Mesothelial cell of epicardium (in vitro differentiated cells): ENCODE measurements at regions not wholly inside any gene's neighbourhood (a gene's known extent, or its start where the extent isn't known, plus 50 kb on each side); places are given as distances from the start of the nearest gene placed in this dataset.
"Not testable (repeated sequence)": the region's sequence is repeated elsewhere in the genome, so short reads cannot be mapped to it uniquely, and the experiment has no call there.

Experiments
- DNase-seq, 2 experiments: peaks; one replicate each; pipeline ENCODE4 v3.0.0; 2021; ENCODE audit warnings: low spot score in 2 of 2; ENCODE audit not compliant: unreplicated experiment in 2 of 2
- H3K27ac Mint-ChIP-seq: 2 replicates; pipeline ENCODE4 v1.8.0; 2021; ENCODE audit warnings: mixed read lengths
- H3K27me3 Mint-ChIP-seq: 2 replicates; pipeline ENCODE4 v1.8.0; 2021; ENCODE audit warnings: low read depth, mixed read lengths
- H3K36me3 Mint-ChIP-seq: 2 replicates; pipeline ENCODE4 v1.8.0; 2021; ENCODE audit warnings: mixed read lengths
- H3K4me1 Mint-ChIP-seq: 2 replicates; pipeline ENCODE4 v1.8.0; 2021; ENCODE audit warnings: mixed read lengths
- H3K4me3 Mint-ChIP-seq: 2 replicates; pipeline ENCODE4 v1.8.0; 2021; ENCODE audit warnings: mild to moderate bottlenecking, moderate library complexity, mixed read lengths
- H3K9me3 Mint-ChIP-seq: 2 replicates; pipeline ENCODE4 v1.8.0; 2021; ENCODE audit warnings: mixed read lengths
- TF ChIP-seq, protein P1 (sequence below): fragments of 200-600 bp; sonication (generic); IDR thresholded peaks from one replicate; pipeline ENCODE4 v1.5.0; 2021; ENCODE audit warnings: antibody characterized with exemption; ENCODE audit not compliant: unreplicated experiment

DNA sequence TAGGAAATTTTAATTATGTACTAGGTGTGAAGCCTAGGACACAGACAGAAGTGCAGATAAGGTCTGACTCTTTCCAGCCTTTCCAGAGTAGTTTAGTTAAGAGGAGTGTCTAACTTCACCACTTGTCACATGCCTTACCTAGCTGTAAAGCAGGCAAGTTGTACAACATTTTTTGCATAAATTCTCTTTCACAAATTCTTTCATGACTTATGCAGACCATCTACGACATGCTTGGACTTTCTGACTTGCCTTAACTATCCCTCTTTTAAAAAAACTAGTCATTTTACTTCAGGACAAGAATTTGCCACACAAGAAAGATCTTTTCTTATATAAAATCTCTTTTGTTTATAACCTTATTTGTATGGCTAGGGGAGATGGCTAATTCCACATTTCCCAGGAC is 1273.6 kb upstream of the SLC39A10 start:
- Mint-ChIP-seq H3K27me3 (no peaks in the 10 kb centered on the region), H3K4me1 (peaks cover under 1% of the 10 kb centered on the region), H3K27ac (no peak overlapping the region), H3K36me3 (peaks cover 6% of the 10 kb centered on the region), H3K4me3 (no peak overlapping the region), H3K9me3 (peaks cover 50% of the 10 kb centered on the region)
- no peak for DNase-seq
- TF ChIP-seq, protein P1, sequence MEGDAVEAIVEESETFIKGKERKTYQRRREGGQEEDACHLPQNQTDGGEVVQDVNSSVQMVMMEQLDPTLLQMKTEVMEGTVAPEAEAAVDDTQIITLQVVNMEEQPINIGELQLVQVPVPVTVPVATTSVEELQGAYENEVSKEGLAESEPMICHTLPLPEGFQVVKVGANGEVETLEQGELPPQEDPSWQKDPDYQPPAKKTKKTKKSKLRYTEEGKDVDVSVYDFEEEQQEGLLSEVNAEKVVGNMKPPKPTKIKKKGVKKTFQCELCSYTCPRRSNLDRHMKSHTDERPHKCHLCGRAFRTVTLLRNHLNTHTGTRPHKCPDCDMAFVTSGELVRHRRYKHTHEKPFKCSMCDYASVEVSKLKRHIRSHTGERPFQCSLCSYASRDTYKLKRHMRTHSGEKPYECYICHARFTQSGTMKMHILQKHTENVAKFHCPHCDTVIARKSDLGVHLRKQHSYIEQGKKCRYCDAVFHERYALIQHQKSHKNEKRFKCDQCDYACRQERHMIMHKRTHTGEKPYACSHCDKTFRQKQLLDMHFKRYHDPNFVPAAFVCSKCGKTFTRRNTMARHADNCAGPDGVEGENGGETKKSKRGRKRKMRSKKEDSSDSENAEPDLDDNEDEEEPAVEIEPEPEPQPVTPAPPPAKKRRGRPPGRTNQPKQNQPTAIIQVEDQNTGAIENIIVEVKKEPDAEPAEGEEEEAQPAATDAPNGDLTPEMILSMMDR: no peak

DNA sequence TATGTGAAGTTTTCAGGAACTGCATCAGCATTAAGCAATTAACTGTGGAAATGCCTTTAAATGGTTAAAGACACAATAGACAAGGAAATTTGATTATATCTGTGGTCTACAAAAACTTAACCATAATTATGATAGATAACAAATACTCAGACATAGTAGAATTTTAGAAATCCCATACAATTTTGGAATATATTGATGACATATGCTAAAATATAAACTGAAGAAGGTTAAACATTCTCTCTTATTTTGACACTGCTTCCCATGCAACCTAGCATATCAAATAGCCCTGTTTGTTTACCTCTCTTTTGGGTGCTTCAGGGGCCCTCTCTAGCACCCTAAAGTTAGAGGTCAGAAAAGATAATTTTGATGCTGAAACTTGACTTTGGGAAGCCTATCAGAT is 1274.8 kb upstream of the SLC39A10 start:
- Mint-ChIP-seq H3K27me3 (no peaks in the 10 kb centered on the region), H3K36me3 (peaks cover 6% of the 10 kb centered on the region), H3K9me3 (peaks cover 51% of the 10 kb centered on the region), H3K27ac (no peak overlapping the region), H3K4me3 (no peak overlapping the region), H3K4me1 (no peaks in the 10 kb centered on the region)
- TF ChIP-seq, protein P1: no peak
- no peak for DNase-seq

DNA sequence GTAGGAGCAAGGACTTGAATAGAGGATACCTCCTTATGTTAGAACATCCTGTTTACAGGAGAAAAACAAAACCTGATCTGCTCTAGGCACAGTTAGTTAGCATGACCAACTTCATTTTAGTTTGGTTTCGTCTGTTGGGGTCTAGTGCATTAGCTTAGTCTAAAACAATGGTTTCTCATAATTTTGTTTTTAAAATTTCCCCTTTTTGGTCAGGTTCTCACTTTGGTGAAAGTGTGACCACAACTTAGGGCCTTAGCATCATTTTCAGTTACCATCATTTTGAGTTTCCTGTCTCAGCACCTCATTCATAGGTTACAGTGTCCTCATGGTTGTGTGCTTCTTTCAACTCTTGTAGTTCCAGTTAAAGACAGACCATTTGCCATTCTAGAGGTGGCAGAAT is 1277.0 kb upstream of the SLC39A10 start:
- no peak for DNase-seq
- Mint-ChIP-seq H3K27me3 (no peaks in the 10 kb centered on the region), H3K9me3 (peaks cover 49% of the 10 kb centered on the region), H3K36me3 (peaks cover 6% of the 10 kb centered on the region), H3K27ac (no peak overlapping the region), H3K4me3 (no peak overlapping the region), H3K4me1 (no peaks in the 10 kb centered on the region)
- TF ChIP-seq, protein P1: no peak

DNA sequence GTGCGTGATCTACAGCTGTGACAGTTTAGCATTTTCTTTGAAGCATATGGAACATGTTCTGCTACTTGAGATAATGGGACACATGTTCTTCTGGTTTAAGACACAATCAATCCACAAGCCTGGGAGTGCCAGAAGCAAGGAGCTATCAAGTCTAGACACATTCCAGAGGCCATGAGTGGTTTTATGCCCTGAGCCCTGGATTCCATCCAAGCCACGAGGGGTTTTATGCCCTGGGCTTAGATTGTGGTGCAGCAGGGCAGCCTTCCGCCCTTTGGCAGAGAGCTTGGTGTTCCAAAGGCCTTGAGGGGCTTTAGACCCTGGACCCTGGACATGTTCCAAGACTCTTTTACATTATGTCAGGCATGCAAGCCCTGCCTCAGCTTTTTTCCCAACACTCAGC is 1289.6 kb upstream of the SLC39A10 start:
- H3K27ac Mint-ChIP-seq, H3K4me1 Mint-ChIP-seq, H3K36me3 Mint-ChIP-seq, H3K27me3 Mint-ChIP-seq, DNase-seq, H3K4me3 Mint-ChIP-seq: not testable (repeated sequence)
- H3K9me3 Mint-ChIP-seq: peaks cover 31% of the 10 kb centered on the region

DNA sequence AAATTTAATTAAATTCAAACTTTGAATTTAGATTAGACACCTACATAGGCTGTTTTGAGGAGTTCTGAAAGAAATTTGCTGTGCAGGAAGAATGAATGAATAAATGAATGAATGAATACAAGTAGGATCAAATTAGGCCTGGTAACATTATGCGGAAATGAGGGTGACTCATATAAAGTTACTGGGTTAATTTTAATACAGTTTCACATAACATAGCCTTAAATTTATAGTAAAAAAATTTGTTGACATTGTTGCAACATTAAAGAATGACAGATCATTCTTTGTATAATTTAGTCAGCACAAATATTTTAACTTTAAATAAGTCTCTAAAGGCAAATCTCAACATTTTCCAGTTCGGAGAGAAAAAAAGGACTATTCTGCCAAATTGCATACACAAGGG is 1293.1 kb upstream of the SLC39A10 start:
- H3K27me3 Mint-ChIP-seq: no peaks in the 10 kb centered on the region
- H3K4me1 Mint-ChIP-seq: peaks cover 1% of the 10 kb centered on the region
- no peak overlapping the region for H3K4me3 Mint-ChIP-seq
- peaks cover 28% of the 10 kb centered on the region for H3K9me3 Mint-ChIP-seq
- no peak overlapping the region for H3K27ac Mint-ChIP-seq
- H3K36me3 Mint-ChIP-seq: no peaks in the 10 kb centered on the region
- TF ChIP-seq, protein P1: no peak
- no peak for DNase-seq

DNA sequence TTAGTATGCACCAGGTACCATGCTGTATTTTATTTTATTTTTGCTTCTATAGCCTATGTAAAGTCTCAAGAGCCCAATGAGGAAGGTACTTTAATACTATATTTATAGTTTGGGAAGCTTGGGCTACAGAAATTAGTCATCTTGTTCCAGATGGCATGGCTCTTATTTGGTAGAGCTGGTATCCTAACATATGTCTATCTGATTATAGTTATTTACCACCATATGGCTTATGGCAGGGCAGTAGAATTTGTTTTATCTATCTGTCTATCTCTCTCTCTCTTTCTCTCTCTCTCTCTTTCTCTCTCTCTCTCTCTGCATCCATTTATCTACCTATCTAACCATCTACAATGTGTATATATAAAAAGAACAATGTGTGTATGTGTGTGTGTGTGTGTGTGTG is 1293.7 kb upstream of the SLC39A10 start:
- Mint-ChIP-seq H3K4me3 (no peak overlapping the region), H3K27ac (no peak overlapping the region), H3K9me3 (peaks cover 24% of the 10 kb centered on the region), H3K27me3 (no peaks in the 10 kb centered on the region), H3K4me1 (peaks cover 1% of the 10 kb centered on the region), H3K36me3 (no peaks in the 10 kb centered on the region)
- DNase-seq: no peak
- TF ChIP-seq, protein P1: no peak
